Stimulated activated CD8-positive, alpha-beta memory T cell treated with anti-CD3 and anti-CD28 coated beads, Interleukin-12 subunit alpha, Interleukin-12 subunit beta, amount 100 ng/mL, for 1 hour (primary cell): ENCODE measurements at regions not wholly inside any gene's neighbourhood (a gene's known extent, or its start where the extent isn't known, plus 50 kb on each side); places are given as distances from the start of the nearest gene placed in this dataset.

Experiments used
- DNase-seq: peaks from one replicate; pipeline ENCODE4 v3.0.0-alpha.2; 2020; ENCODE audit warnings: low read depth

- DNase-seq, result no peak
Observed at GRCh38 chr10:75294518-75294865, 58.7 kb upstream of the COMTD1 start.

- DNase-seq, result no peak
Observed at GRCh38 chr10:75294031-75294437, 58.3 kb upstream of the COMTD1 start.

GRCh38 chr10:75293446-75293820 is 57.7 kb upstream of the COMTD1 start:
- no peak for DNase-seq

GRCh38 chr10:75292794-75293445 is 57.2 kb upstream of the COMTD1 start:
- DNase-seq, result no peak

- no peak for DNase-seq
Observed at GRCh38 chr10:75291805-75292204, 56.0 kb upstream of the COMTD1 start.

- no peak for DNase-seq
Observed at GRCh38 chr10:75288140-75288711, 52.5 kb upstream of the COMTD1 start.

GRCh38 chr10:75287697-75288096 is 51.9 kb upstream of the COMTD1 start:
- DNase-seq, result no peak

GRCh38 chr10:75286901-75287300 is 51.1 kb upstream of the COMTD1 start:
- DNase-seq, result no peak
